HEK293 (cell line): ENCODE measurements at regions not wholly inside any gene's neighbourhood (a gene's known extent, or its start where the extent isn't known, plus 50 kb on each side); places are given as distances from the start of the nearest gene placed in this dataset.
"Not testable (repeated sequence)": the region's sequence is repeated elsewhere in the genome, so short reads cannot be mapped to it uniquely, and the experiment has no call there.

Experiments used
- CTCF ChIA-PET: fragments of 350-600 bp; formaldehyde crosslinking; extraction: SDS; loops from one replicate; lab custom pipeline; 2021; ENCODE audit warnings: antibody characterized with exemption; lab: Yijun Ruan, JAX
- POLR2A ChIA-PET: fragments of 300-600 bp; formaldehyde crosslinking; extraction: SDS; loops from one replicate; lab custom pipeline; 2020; ENCODE audit warnings: antibody characterized with exemption, inconsistent platforms; lab: Yijun Ruan, JAX
- H3K27ac ChIP-seq: fragments of 200-500 bp; sonication (Bioruptor generic); 2 replicates; pipeline ENCODE4 v1.5.1; 2014; ENCODE audit warnings: low read depth, low read length, control low read depth, inconsistent platforms; ENCODE audit errors: extremely low read depth
- H3K36me3 ChIP-seq, 2 experiments: fragments of 200-500 bp in 1 of 2; sonication (Bioruptor generic) in 1 of 2; 1 replicate in 1 of 2; 2 replicates in 1 of 2; pipeline ENCODE4 v1.5.1; 2014 to 2017; ENCODE audit warnings: inconsistent platforms in 2 of 2, low read length in 2 of 2; ENCODE audit not compliant: control insufficient read depth in 2 of 2, insufficient read depth in 1 of 2
- H3K4me1 ChIP-seq: fragments of 200-500 bp; sonication (Bioruptor generic); 2 replicates; pipeline ENCODE4 v1.5.1; 2014; ENCODE audit warnings: mild to moderate bottlenecking, low read length, inconsistent platforms; ENCODE audit not compliant: control insufficient read depth, insufficient read depth
- H3K4me3 ChIP-seq: 2 replicates; pipeline ENCODE4 v1.5.1; 2011; ENCODE audit warnings: low read depth, mild to moderate bottlenecking, control low read depth, low read length, moderate library complexity
- H3K9me3 ChIP-seq: fragments of 200-500 bp; sonication (Bioruptor generic); 2 replicates; pipeline ENCODE4 v1.5.1; 2014; ENCODE audit warnings: low read depth, low read length, inconsistent platforms; ENCODE audit not compliant: control insufficient read depth, insufficient read depth
- KLF16 ChIP-seq: fragments of 450-650 bp; formaldehyde crosslinking; IDR thresholded peaks from 2 replicates; pipeline ENCODE4 v1.5.1; 2017; ENCODE audit warnings: missing biosample characterization, missing genetic modification characterization
- KLF7 ChIP-seq: fragments of 450-650 bp; formaldehyde crosslinking; IDR thresholded peaks from 2 replicates; pipeline ENCODE4 v1.5.1; 2016; ENCODE audit warnings: missing biosample characterization, missing genetic modification characterization, borderline replicate concordance
- MEIS1 ChIP-seq: sonication (generic); formaldehyde crosslinking; IDR thresholded peaks from 2 replicates; pipeline ENCODE4 v1.8.1; 2022; ENCODE audit warnings: missing genetic modification reagents, mild to moderate bottlenecking, borderline replicate concordance
- SALL2 ChIP-seq: fragments of 450-650 bp; formaldehyde crosslinking; IDR thresholded peaks from 2 replicates; pipeline ENCODE4 v1.5.0; 2017; ENCODE audit warnings: missing biosample characterization, mild to moderate bottlenecking, missing genetic modification characterization, borderline replicate concordance
- ZBTB20 ChIP-seq: fragments of 450-650 bp; formaldehyde crosslinking; IDR thresholded peaks from 2 replicates; pipeline ENCODE4 v1.5.1; 2016; ENCODE audit warnings: missing biosample characterization, missing genetic modification characterization
- ZBTB48 ChIP-seq: fragments of 450-650 bp; formaldehyde crosslinking; IDR thresholded peaks from 2 replicates; pipeline ENCODE4 v1.5.1; 2016; ENCODE audit warnings: missing biosample characterization, missing genetic modification characterization
- ZFP37 ChIP-seq: fragments of 450-650 bp; formaldehyde crosslinking; IDR thresholded peaks from 2 replicates; pipeline ENCODE4 v1.5.1; 2016; ENCODE audit warnings: missing biosample characterization, missing genetic modification characterization
- ZNF23 ChIP-seq: fragments of 450-650 bp; formaldehyde crosslinking; IDR thresholded peaks from 2 replicates; pipeline ENCODE4 v1.5.1; 2016; ENCODE audit warnings: missing biosample characterization, missing genetic modification characterization, borderline replicate concordance
- ZNF248 ChIP-seq: fragments of 450-650 bp; formaldehyde crosslinking; IDR thresholded peaks from 2 replicates; pipeline ENCODE4 v1.5.1; 2017; ENCODE audit warnings: missing biosample characterization, missing genetic modification characterization
- ZNF280C ChIP-seq: fragments of 450-650 bp; formaldehyde crosslinking; IDR thresholded peaks from 2 replicates; pipeline ENCODE4 v1.5.1; 2016; ENCODE audit warnings: missing biosample characterization, missing genetic modification characterization
- ZNF335 ChIP-seq: fragments of 450-650 bp; formaldehyde crosslinking; conservative IDR thresholded peaks from 2 replicates; pipeline ENCODE4 v1.5.1; 2016; ENCODE audit warnings: missing biosample characterization, missing genetic modification characterization
- ZNF391 ChIP-seq: fragments of 450-650 bp; formaldehyde crosslinking; IDR thresholded peaks from 2 replicates; pipeline ENCODE4 v1.5.1; 2016; ENCODE audit warnings: low read depth, missing biosample characterization, missing genetic modification characterization, borderline replicate concordance
- ZNF501 ChIP-seq: fragments of 450-650 bp; formaldehyde crosslinking; IDR thresholded peaks from 2 replicates; pipeline ENCODE4 v1.5.1; 2016; ENCODE audit warnings: missing biosample characterization, missing genetic modification characterization
- ZNF529 ChIP-seq: fragments of 450-650 bp; formaldehyde crosslinking; IDR thresholded peaks from 2 replicates; pipeline ENCODE4 v1.5.1; 2017; ENCODE audit warnings: missing genetic modification characterization, missing biosample characterization; ENCODE audit not compliant: insufficient replicate concordance
- ZNF621 ChIP-seq: fragments of 450-650 bp; formaldehyde crosslinking; IDR thresholded peaks from 2 replicates; pipeline ENCODE4 v1.5.1; 2017; ENCODE audit warnings: missing biosample characterization, missing genetic modification characterization
- ZNF623 ChIP-seq: fragments of 450-650 bp; formaldehyde crosslinking; IDR thresholded peaks from 2 replicates; pipeline ENCODE4 v1.5.1; 2016; ENCODE audit warnings: missing biosample characterization, missing genetic modification characterization
- ZNF654 ChIP-seq: fragments of 450-650 bp; formaldehyde crosslinking; IDR thresholded peaks from 2 replicates; pipeline ENCODE4 v1.5.1; 2016; ENCODE audit warnings: low read depth, missing biosample characterization, missing genetic modification characterization
- TF ChIP-seq, protein P1 (sequence below): fragments of 450-650 bp; formaldehyde crosslinking; IDR thresholded peaks from 2 replicates; pipeline ENCODE4 v1.5.1; 2016; ENCODE audit warnings: missing biosample characterization, missing genetic modification characterization, low read depth

DNA sequence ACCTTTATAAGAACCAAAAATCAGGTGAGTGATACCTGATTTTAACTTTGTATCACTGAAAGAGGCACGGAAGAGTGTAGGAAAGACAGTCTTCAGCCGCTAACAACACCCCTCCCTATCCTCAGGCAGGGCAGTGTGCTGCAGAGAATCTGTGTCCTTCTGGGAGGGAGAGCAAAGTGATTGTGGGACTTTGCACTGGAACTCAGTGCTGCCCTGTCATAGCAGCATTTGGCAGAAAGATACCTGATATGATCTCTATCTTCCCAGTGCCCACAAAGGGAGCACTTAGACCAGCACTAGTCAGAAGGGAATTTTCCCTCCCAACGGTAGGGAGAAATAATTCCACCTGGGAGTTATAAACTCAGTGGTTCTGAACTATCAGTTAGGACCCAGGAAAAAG is 139.0 kb downstream of the FMR1NB start:
- no peaks in the 10 kb centered on the region for H3K9me3 ChIP-seq
- no peaks in the 10 kb centered on the region for H3K36me3 ChIP-seq
- ChIA-PET POLR2A (no interaction called here), CTCF (no interaction called here)
- H3K4me3 ChIP-seq: no peak overlapping the region
- H3K4me1 ChIP-seq: no peaks in the 10 kb centered on the region
- no peak overlapping the region for H3K27ac ChIP-seq
- no peak for TF ChIP-seq MEIS1 (CRISPR knock-in tag)
- no peak for TF ChIP-seq ZNF621 (tag by site-specific recombination)
- TF ChIP-seq ZBTB48 (tag by site-specific recombination): no peak
- TF ChIP-seq ZBTB20 (tag by site-specific recombination): no peak
- TF ChIP-seq KLF16: no peak
- TF ChIP-seq ZNF501: no peak

DNA sequence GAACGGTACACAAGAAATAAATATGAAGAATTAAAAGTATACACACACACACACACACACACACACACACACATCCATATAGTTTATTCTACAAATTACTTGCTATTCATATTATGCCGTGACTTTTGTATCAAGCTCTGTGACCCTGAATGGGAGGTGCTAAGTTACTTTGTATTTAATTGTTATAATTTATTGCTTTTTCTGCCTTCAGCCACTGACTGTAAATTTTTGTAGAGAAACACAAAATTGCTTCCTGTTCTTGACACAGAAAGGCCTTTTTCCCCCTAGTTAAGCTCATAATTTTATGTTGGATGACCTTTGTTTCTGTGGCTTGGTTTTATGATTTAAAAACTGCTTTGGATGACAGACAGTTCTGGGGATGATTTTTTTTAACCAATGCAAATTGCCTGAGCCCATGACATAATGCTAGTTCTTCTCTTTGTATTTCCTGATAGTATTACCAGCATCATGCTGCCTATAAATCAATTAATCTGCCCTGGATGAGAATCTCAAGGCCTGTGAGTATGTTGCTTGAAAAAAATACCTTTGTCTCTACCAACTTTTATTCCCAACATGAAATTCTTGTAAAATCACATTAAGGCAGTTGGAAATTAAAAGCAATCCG is 140.0 kb downstream of the FMR1NB start:
- CTCF ChIA-PET: interaction anchor here (0.8 kb wide), 1 partner anchor 9 kb away, joined by 3 read pairs; no protein-coding TSS in a partner anchor
- no peak for TF ChIP-seq ZNF280C
- no peak for TF ChIP-seq ZFP37 (tag by site-specific recombination)
- no peak for TF ChIP-seq ZNF248 (tag by site-specific recombination)

GRCh38 chrX:148128872-148129505 is 147.9 kb downstream of the FMR1NB start:
- CTCF ChIA-PET, POLR2A ChIA-PET: not testable (repeated sequence)

More for the DNA sequence above, 140.0 kb downstream of the FMR1NB start:
- Histone ChIP-seq H3K4me1 (no peaks in the 10 kb centered on the region), H3K4me3 (no peak overlapping the region), H3K27ac (no peak overlapping the region), H3K9me3 (no peaks in the 10 kb centered on the region), H3K36me3 (no peaks in the 10 kb centered on the region)
- POLR2A ChIA-PET: no interaction called here

DNA sequence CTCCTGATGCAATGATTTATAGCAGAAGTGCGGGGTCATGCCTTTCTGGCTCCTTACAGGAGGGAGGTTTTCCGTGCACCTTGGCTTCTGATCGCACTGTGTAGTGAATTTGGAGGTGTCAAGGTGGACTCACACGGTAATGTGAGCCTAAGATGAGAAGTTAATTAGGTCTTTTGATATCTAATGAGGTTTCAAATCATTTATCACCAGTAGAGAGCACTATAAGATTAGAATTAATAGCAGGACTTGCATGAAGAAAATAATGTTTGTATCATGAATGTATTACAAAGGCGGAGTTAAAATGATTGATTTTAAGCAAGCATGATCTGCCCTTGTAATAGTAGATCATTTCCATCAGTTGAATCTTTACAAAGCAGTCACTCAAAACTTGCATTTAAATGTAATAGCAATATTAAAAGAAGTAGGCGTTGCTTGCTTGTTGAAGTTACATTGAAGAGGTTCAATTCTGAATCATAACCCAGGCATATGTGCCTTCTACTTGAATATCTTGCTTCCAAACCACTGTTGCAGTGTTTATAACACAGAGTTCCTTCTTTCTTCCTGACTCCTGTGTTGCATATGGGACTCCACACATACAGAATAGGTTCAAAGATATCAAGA is 152.1 kb downstream of the FMR1NB start:
- ChIA-PET CTCF (interaction anchor here (1.9 kb wide), 1 partner anchor 1338 kb away, joined by 6 read pairs; no protein-coding TSS in a partner anchor), POLR2A (no interaction called here)
- Histone ChIP-seq H3K4me3 (no peak overlapping the region), H3K9me3 (no peaks in the 10 kb centered on the region), H3K36me3 (no peaks in the 10 kb centered on the region), H3K27ac (no peak overlapping the region), H3K4me1 (no peaks in the 10 kb centered on the region)
- no peak for TF ChIP-seq SALL2 (tag by site-specific recombination)
- peak; percentile 32 for TF ChIP-seq ZNF654 (tag by site-specific recombination)

More at GRCh38 chrX:148128872-148129505, 147.9 kb downstream of the FMR1NB start:
- not testable (repeated sequence) for H3K4me1 ChIP-seq, H3K4me3 ChIP-seq, H3K36me3 ChIP-seq, H3K9me3 ChIP-seq, H3K27ac ChIP-seq

GRCh38 chrX:148134578-148134977 is 153.4 kb downstream of the FMR1NB start:
- H3K36me3 ChIP-seq: no peaks in the 10 kb centered on the region
- H3K27ac ChIP-seq: no peak overlapping the region
- ChIA-PET CTCF (interaction anchor here (1.9 kb wide), 1 partner anchor 1337 kb away, joined by 6 read pairs; no protein-coding TSS in a partner anchor), POLR2A (no interaction called here)
- no peaks in the 10 kb centered on the region for H3K4me1 ChIP-seq
- H3K9me3 ChIP-seq: no peaks in the 10 kb centered on the region
- no peak overlapping the region for H3K4me3 ChIP-seq
- TF ChIP-seq, protein P1, sequence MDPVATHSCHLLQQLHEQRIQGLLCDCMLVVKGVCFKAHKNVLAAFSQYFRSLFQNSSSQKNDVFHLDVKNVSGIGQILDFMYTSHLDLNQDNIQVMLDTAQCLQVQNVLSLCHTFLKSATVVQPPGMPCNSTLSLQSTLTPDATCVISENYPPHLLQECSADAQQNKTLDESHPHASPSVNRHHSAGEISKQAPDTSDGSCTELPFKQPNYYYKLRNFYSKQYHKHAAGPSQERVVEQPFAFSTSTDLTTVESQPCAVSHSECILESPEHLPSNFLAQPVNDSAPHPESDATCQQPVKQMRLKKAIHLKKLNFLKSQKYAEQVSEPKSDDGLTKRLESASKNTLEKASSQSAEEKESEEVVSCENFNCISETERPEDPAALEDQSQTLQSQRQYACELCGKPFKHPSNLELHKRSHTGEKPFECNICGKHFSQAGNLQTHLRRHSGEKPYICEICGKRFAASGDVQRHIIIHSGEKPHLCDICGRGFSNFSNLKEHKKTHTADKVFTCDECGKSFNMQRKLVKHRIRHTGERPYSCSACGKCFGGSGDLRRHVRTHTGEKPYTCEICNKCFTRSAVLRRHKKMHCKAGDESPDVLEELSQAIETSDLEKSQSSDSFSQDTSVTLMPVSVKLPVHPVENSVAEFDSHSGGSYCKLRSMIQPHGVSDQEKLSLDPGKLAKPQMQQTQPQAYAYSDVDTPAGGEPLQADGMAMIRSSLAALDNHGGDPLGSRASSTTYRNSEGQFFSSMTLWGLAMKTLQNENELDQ: no peak
- TF ChIP-seq ZNF23 (tag by site-specific recombination) (no peak), ZNF335 (tag by site-specific recombination) (no peak), ZNF529 (tag by site-specific recombination) (no peak), ZNF391 (tag by site-specific recombination) (no peak), KLF7 (tag by site-specific recombination) (no peak), ZNF623 (tag by site-specific recombination) (no peak)
